T-helper 2 cell treated with Interferon-gamma antibody and Interleukin-4, amounts not matched to agents 5 μg/mL and 100 μg/mL, for 36 hours (primary cell): ENCODE measurements at regions not wholly inside any gene's neighbourhood (a gene's known extent, or its start where the extent isn't known, plus 50 kb on each side); places are given as distances from the start of the nearest gene placed in this dataset.

Experiments used
- DNase-seq: peaks from one replicate; pipeline ENCODE4 v3.0.0; 2021; ENCODE audit warnings: low spot score
- H3K27ac Mint-ChIP-seq: one replicate; pipeline ENCODE4 v1.8.0; 2021; ENCODE audit warnings: mild to moderate bottlenecking, mixed read lengths
- H3K27me3 Mint-ChIP-seq: one replicate; pipeline ENCODE4 v1.8.0; 2021; ENCODE audit warnings: low read depth, mixed read lengths
- H3K36me3 Mint-ChIP-seq: one replicate; pipeline ENCODE4 v1.8.0; 2021; ENCODE audit warnings: low read depth, mixed read lengths
- H3K4me1 Mint-ChIP-seq: one replicate; pipeline ENCODE4 v1.8.0; 2021; ENCODE audit warnings: low read depth, mixed read lengths
- H3K4me3 Mint-ChIP-seq: one replicate; pipeline ENCODE4 v1.8.0; 2022; ENCODE audit warnings: mild to moderate bottlenecking, moderate library complexity, mixed read lengths
- H3K9me3 Mint-ChIP-seq: one replicate; pipeline ENCODE4 v1.8.0; 2021; ENCODE audit warnings: mixed read lengths

GRCh38 chr9:26710008-26710407 is 182.6 kb downstream of the CAAP1 start:
- no peak for DNase-seq
- Mint-ChIP-seq H3K36me3 (no peaks in the 10 kb centered on the region), H3K4me1 (no peaks in the 10 kb centered on the region), H3K9me3 (no peaks in the 10 kb centered on the region), H3K27ac (no peak overlapping the region), H3K4me3 (no peak overlapping the region), H3K27me3 (no peaks in the 10 kb centered on the region)

- Mint-ChIP-seq H3K27ac (no peak overlapping the region), H3K9me3 (no peaks in the 10 kb centered on the region)
- DNase-seq = no peak
Observed at GRCh38 chr9:26706223-26706622, 186.4 kb downstream of the CAAP1 start.

GRCh38 chr9:26695298-26695622 is 197.3 kb downstream of the CAAP1 start:
- no peak for DNase-seq
- Mint-ChIP-seq H3K4me3 (no peak overlapping the region), H3K27me3 (no peaks in the 10 kb centered on the region), H3K36me3 (no peaks in the 10 kb centered on the region), H3K9me3 (peaks cover 22% of the 10 kb centered on the region), H3K27ac (no peak overlapping the region), H3K4me1 (no peaks in the 10 kb centered on the region)

More at GRCh38 chr9:26706223-26706622, 186.4 kb downstream of the CAAP1 start:
- no peaks in the 10 kb centered on the region for H3K4me1 Mint-ChIP-seq
- no peak overlapping the region for H3K4me3 Mint-ChIP-seq
- no peaks in the 10 kb centered on the region for H3K27me3 Mint-ChIP-seq
- no peaks in the 10 kb centered on the region for H3K36me3 Mint-ChIP-seq

GRCh38 chr9:26694381-26695297 is 198.0 kb downstream of the CAAP1 start:
- Mint-ChIP-seq H3K36me3 (no peaks in the 10 kb centered on the region), H3K27ac (no peak overlapping the region), H3K27me3 (no peaks in the 10 kb centered on the region), H3K4me3 (no peak overlapping the region), H3K9me3 (peaks cover 16% of the 10 kb centered on the region), H3K4me1 (no peaks in the 10 kb centered on the region)
- DNase-seq = no peak

- H3K4me1 Mint-ChIP-seq = no peaks in the 10 kb centered on the region
- H3K9me3 Mint-ChIP-seq = no peaks in the 10 kb centered on the region
- H3K27me3 Mint-ChIP-seq = no peaks in the 10 kb centered on the region
- no peaks in the 10 kb centered on the region for H3K36me3 Mint-ChIP-seq
- no peak overlapping the region for H3K27ac Mint-ChIP-seq
- H3K4me3 Mint-ChIP-seq = no peak overlapping the region
- no peak for DNase-seq
Observed at GRCh38 chr9:26689041-26689440, 203.6 kb downstream of the CAAP1 start.

- Mint-ChIP-seq H3K27me3 (no peaks in the 10 kb centered on the region), H3K27ac (no peak overlapping the region)
Observed at GRCh38 chr9:26687421-26687820, 205.2 kb downstream of the CAAP1 start.

GRCh38 chr9:26685818-26686217 is 206.8 kb downstream of the CAAP1 start:
- Mint-ChIP-seq H3K27me3 (no peaks in the 10 kb centered on the region), H3K4me3 (no peak overlapping the region), H3K9me3 (no peaks in the 10 kb centered on the region), H3K4me1 (no peaks in the 10 kb centered on the region), H3K36me3 (no peaks in the 10 kb centered on the region), H3K27ac (no peak overlapping the region)
- DNase-seq = no peak

More at GRCh38 chr9:26687421-26687820, 205.2 kb downstream of the CAAP1 start:
- H3K4me3 Mint-ChIP-seq = no peak overlapping the region
- DNase-seq = no peak
- H3K9me3 Mint-ChIP-seq = no peaks in the 10 kb centered on the region
- H3K4me1 Mint-ChIP-seq = no peaks in the 10 kb centered on the region
- H3K36me3 Mint-ChIP-seq = no peaks in the 10 kb centered on the region

GRCh38 chr9:26684029-26684428 is 208.6 kb downstream of the CAAP1 start:
- no peak overlapping the region for H3K27ac Mint-ChIP-seq
- no peaks in the 10 kb centered on the region for H3K9me3 Mint-ChIP-seq
- H3K36me3 Mint-ChIP-seq = no peaks in the 10 kb centered on the region
- DNase-seq = no peak
- no peak overlapping the region for H3K4me3 Mint-ChIP-seq
- H3K4me1 Mint-ChIP-seq = no peaks in the 10 kb centered on the region
- no peaks in the 10 kb centered on the region for H3K27me3 Mint-ChIP-seq

GRCh38 chr9:26682796-26683496 is 209.7 kb downstream of the CAAP1 start:
- no peaks in the 10 kb centered on the region for H3K4me1 Mint-ChIP-seq

GRCh38 chr9:26682041-26682440 is 210.6 kb downstream of the CAAP1 start:
- Mint-ChIP-seq H3K4me3 (no peak overlapping the region), H3K36me3 (no peaks in the 10 kb centered on the region), H3K27ac (no peak overlapping the region), H3K27me3 (no peaks in the 10 kb centered on the region), H3K9me3 (no peaks in the 10 kb centered on the region), H3K4me1 (no peaks in the 10 kb centered on the region)
- no peak for DNase-seq

More at GRCh38 chr9:26682796-26683496, 209.7 kb downstream of the CAAP1 start:
- no peaks in the 10 kb centered on the region for H3K36me3 Mint-ChIP-seq
- DNase-seq = no peak
- H3K27me3 Mint-ChIP-seq = no peaks in the 10 kb centered on the region
- H3K27ac Mint-ChIP-seq = no peak overlapping the region
- no peaks in the 10 kb centered on the region for H3K9me3 Mint-ChIP-seq
- no peak overlapping the region for H3K4me3 Mint-ChIP-seq

GRCh38 chr9:26677965-26678706 is 214.5 kb downstream of the CAAP1 start:
- no peaks in the 10 kb centered on the region for H3K4me1 Mint-ChIP-seq

GRCh38 chr9:26675035-26675434 is 217.6 kb downstream of the CAAP1 start:
- Mint-ChIP-seq H3K36me3 (no peaks in the 10 kb centered on the region), H3K4me3 (no peak overlapping the region), H3K27ac (no peak overlapping the region), H3K27me3 (no peaks in the 10 kb centered on the region), H3K9me3 (no peaks in the 10 kb centered on the region), H3K4me1 (no peaks in the 10 kb centered on the region)
- no peak for DNase-seq

More at GRCh38 chr9:26677965-26678706, 214.5 kb downstream of the CAAP1 start:
- Mint-ChIP-seq H3K4me3 (no peak overlapping the region), H3K9me3 (no peaks in the 10 kb centered on the region), H3K36me3 (no peaks in the 10 kb centered on the region), H3K27me3 (no peaks in the 10 kb centered on the region), H3K27ac (no peak overlapping the region)
- no peak for DNase-seq

GRCh38 chr9:26673261-26673660 is 219.3 kb downstream of the CAAP1 start:
- Mint-ChIP-seq H3K4me1 (no peaks in the 10 kb centered on the region), H3K36me3 (no peaks in the 10 kb centered on the region), H3K27me3 (no peaks in the 10 kb centered on the region), H3K9me3 (no peaks in the 10 kb centered on the region), H3K27ac (no peak overlapping the region), H3K4me3 (no peak overlapping the region)
- DNase-seq = no peak
